Colon (tissue), 2 donors: ENCODE measurements at regions not wholly inside any gene's neighbourhood (a gene's known extent, or its start where the extent isn't known, plus 50 kb on each side); places are given as distances from the start of the nearest gene placed in this dataset.

Source experiments
- FAIRE-seq: peaks from 2 replicates; lab custom pipeline; 2012; peaks lifted over from hg19 to GRCh38; lab: Jason Lieb, UNC
- donor health status: control.
- donor health status: control.

DNA sequence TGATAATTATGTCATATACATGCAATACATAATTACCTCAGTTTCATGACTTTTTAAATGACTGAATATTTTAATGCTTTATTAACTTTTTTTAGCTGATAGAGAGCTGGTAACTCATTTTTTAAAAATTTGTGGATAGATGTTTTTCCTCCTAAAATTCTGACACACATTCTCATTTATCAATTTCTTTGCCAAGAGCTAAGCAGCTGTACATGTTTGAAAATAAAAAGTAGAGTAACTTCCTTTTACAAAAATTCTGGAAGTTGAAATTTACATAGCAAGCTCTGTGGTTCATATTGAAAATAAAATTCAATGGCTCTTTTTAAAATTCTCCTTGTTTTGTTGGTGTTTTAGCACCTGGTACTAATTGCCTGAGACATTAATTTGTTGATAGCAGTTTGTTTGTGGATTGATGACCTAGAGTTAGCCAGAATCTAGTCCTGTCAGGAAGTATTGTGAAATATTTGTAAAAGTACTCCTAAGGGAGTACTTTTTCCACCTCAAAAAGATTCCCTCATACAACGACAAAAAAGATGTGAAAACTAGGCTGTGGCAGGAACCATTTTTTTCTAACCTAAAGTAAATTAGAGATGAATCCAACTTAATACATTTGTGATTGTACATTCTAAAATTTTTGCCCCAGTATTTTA is 621.8 kb downstream of the BCKDHB start:
- no peak for FAIRE-seq

DNA sequence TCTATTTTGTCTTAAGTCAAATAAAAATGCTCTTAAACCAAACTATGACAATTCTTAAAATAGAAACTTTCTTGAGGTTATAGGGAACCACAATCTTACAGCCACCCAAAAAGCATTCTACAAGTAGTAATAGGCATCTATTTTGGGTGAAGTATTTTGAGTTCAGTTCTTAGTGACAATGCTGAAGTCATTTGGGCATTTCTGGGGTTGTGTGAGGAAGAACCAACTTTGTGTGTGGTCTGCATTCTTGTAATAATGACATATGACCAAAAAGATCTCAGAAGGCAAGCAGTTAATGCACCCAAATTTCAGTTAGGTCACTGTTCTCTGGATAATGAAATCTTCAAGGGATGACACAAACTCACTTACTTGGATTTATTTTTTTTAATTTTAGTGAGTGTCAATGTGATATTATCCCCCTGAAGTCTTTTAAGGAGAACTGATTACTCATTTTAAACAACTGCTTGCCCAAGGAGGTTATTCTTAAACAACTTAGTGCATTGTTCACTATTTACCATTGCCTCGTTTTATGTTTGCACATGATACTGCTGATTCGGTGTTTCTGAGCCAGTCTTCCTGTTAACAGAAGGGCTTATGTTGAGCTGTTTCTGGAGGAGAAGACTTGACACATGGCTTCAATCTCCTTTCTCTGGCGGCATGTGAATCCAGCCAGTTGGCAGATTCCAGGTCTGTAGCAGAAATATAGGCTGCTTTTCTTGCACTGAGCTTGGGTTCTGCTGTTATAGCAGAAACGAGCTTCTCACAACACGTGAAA is 618.9 kb downstream of the BCKDHB start:
- no peak for FAIRE-seq

DNA sequence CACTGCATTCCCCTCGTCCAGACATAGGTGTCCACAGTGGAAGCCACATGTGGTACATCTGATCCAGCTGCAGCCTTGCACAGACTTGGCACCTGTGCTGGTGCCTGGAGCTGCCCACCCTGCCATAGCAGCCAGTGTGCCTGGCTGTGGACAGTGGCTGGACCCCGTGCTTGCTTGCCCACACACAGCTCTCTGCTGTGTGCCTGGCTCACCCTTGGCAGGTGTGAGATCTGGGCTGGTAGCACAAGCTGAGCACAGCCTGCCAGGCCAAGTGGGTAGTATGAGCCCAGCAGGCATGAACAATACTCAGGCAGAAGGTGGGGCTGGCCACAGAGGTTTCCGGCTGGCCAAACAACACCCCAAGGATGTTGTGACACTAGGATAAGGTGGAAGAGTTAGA is 614.4 kb downstream of the BCKDHB start:
- no peak for FAIRE-seq

DNA sequence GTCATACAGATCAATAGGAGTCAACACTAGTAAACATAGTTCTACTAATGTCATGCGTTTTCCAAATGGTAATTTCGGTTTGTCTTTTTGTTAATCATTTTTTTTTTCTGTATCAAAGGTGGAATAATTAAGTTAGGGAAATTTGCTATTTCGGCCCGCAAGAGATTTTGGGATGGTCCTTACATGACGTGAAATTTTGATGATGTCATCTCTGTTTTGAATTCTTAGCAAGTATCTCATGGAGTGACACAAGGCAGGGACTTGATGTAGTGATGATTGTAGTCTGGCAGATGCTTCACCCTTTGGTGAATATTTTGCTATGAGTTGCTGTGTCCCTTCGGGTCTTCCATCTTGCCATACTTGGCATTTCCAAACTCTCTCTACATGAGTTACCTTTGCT is 608.0 kb downstream of the BCKDHB start:
- FAIRE-seq: no peak

DNA sequence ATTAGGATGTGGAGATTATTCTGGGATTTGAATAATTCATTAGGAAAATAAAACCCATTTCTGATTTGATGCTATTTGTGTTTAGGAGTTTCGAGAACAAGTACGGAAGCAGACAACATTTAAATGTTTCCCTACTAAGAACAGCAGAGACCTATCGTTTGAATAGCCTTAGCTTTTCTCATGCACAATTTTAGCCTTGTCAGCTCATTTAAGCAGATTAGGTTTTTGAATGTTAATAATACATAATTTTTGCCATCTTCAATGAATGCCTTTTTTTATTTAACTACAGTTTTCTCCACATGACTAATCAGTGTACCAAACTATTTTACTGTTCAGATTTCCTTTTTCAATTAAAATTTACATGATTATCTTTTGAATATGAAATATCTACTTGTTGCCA is 592.0 kb downstream of the BCKDHB start:
- FAIRE-seq: no peak

DNA sequence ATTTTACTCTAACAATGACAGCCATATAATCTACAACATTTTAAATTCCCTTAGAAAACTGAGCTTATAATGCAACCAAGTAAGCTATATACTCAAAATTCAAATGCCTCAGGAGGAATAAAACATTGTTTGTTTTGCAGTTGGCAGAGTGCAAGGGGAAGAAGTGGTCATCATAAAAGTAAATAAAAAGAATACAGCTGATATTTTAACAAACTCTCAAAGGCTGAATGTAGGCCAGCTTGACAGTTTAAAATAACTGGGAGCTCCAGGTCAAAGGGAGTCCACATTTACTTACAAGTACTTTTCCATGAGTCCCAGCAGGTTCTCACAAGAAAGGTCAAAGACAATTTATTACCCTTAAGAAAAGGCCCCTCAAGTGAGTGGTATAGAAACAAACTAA is 589.8 kb downstream of the BCKDHB start:
- FAIRE-seq: no peak

DNA sequence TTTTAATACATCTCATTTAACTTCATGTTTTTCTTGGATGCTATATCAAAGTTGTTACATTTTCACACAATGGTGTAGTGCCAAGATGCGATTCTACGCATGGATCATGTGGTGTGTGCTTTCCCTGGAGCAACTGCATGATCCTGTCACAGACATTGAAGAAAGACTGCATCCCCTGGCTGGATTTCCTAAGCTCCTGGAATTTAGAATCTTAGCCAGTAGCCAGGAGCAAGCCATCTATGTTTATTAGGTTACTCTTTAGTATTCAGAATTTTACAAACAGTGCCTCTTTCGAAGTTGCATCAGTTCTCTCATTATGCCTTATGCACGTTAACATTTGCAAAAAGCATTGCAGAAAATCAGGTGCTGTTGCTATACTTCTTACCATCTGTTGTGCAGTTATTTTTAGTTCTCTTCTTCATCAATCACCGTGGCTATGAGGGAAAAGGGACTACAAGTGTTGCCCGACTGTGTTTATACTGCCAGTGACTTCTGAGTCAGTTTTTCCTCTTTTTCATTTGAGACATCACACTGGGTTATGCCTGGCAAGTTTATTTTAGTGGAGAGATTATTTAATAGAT is 584.2 kb downstream of the BCKDHB start:
- FAIRE-seq: no peak

DNA sequence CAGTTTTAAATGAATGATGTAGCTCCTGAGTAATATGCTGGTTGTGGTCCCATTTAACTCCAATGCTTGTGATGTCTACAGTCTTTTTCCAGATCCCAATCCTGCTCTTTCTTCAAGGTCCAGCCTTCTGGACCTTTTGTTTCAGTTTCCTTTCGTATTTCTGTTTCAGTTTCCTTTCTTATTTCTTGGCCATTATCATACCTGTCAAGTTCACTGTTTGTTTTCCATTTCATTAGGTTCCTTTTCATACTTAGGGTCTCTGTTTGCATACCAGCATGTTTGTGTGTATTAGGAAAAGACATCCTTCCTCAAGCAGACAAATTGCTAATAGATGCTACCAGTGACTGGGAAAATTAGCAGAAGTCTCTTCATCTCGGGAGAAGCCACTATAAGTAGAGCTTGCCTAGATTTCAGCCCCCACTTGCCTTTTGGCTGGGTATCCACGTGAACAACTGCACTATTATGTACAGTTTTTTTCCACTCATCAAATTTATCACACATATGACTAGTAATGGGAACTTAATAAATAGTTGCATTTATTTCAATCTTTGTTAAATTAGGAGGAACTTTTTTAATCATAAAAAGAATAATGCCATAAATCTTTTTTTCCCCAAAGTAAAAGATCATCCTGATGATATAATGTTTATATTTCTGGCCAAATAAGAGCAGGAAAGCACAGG is 583.4 kb downstream of the BCKDHB start:
- FAIRE-seq: no peak

DNA sequence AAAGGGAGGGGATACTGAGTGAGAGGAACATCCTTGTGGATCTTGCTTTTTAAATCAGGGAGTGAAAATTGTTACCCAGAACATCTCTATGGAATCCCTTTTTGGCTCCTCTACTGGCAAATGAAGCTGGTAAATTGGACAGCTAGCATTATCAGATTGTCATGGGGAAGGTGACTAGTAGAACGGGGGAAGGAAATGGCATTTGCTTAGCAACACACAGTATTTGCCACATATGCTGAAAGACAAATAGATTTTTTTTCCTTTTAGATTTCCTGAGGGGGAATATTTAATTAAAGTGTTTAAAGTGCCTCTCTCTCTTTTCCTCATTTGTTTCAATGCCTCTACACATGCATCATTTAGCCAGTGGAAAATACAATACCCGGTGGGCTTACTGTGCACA is 573.5 kb downstream of the BCKDHB start:
- FAIRE-seq: no peak

DNA sequence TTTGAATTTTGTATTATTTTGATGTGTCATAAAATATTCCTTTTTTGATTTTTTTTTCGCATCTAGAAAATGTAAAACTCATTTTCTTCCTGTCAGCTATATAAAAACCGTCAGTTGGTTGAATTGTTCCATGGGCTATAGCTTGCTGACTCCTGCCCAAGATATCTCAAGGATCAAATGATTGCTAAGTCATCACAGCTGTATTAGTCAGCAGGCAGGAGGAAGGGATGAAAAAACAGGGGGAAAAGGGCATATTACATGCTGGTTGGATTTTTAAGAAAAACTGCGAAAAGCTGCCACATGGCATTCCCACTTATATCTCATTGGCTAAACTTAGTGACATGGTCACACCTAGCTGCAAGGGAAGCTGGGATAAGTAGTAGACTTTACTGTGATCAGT is 569.9 kb downstream of the BCKDHB start:
- FAIRE-seq: no peak

DNA sequence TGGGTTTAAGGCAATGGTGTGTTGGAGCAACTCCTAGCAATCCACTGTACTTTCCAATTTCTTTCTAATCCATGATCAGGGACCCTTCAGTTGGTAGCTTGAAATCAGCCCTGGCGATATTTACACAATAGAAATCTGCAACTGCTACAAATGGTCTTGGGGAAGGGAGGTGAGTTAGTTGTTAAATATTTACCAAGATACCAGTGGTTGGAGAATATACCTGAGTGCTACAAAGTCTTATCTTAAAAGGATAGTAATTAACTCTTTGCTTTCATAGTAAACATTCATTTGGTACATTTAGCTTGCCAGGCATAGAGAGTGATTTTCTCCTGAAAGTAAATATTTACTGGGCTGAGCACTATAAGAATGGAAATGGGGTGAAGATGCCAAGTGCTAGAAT is 568.2 kb downstream of the BCKDHB start:
- FAIRE-seq: no peak

DNA sequence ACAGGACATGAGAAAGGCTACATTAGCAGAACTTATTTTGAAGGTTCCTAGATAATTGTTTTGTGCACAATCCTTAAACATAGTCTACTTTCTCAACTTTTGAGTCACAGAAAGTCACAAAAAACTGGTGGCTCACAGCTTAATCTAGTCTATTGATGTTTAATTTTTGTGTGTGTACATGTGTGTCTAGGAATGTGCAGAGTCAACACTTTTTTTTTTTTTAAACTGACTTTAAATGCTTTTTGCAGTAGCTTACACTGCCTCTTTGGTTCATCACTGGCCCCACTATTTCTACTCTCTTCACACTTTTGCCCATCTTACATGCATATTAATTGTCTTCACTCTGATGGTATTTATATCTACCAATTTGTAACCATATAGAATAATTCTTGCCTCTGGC is 566.9 kb downstream of the BCKDHB start:
- FAIRE-seq: no peak

DNA sequence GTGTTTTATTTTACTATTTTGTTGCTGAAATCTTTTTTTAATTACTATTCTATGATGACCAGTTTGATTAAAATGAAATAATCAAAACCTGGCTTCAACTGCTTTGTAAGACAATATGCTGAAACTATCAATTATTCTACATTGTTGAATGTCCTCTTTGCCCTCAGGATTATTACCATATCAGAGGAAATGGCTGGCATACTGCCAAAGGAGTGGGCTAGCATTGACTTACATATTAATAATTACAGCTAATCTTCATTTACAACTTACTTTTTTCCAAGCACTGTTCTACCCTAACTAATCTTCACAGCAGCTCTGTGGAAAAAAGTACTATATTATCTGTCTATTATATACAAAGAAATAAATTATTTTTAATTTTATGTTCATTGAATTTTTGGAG is 560.5 kb downstream of the BCKDHB start:
- no peak for FAIRE-seq

DNA sequence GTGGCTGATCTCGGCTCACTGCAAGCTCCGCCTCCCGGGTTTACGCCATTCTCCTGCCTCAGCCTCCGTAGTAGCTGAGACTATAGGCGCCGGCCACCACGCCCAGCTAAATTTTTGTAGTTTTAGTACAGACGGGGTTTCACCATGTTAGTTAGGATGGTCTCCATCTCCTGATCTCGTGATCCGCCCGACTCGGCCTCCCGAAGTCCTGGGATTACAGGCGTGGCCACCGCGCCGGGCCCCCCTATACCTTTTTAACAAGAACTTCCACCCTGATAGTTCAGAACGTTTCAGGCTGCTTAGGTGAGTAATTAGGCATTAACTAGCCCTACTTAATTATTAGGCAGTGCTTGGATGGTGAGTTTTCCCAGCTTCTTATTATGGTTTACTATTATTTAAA is 552.5 kb downstream of the BCKDHB start:
- FAIRE-seq: no peak

DNA sequence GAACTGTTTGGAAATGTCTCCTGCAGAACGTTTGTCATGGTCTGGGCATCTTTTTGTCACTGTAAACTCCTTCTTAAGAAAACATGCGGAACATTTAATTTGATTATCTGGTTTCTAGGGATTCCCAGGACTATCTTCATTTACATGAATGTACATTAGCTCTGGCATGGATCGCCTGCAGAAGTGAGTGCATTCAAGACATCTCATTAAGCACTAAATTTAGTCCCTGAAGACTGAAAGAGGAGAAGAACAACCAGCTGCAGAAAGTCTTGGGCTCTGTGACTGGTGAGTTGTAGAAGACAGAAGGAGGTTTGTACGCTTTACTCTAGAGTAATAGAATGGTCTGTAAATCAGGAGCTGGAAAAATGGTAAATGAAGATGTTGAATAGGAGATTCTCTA is 540.7 kb downstream of the BCKDHB start:
- FAIRE-seq: no peak

DNA sequence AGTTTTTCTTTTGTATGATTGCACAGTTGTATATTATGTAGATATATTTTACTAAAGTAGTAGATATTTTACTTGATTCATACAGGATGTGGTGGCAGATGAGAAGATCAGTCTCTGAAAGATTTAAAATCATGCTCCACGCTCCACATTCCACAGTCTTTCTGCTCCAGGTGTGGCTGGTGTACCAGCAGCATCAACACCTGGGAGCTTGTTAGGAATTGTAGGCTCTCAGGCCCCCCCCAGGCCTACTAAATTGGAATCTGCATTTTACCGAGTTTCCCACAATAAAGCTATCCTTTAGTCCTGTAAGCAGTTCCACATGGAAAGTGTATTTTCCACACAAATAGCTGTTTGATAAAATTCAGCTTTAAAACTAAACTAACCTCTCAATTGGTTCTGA is 537.4 kb downstream of the BCKDHB start:
- FAIRE-seq: no peak

DNA sequence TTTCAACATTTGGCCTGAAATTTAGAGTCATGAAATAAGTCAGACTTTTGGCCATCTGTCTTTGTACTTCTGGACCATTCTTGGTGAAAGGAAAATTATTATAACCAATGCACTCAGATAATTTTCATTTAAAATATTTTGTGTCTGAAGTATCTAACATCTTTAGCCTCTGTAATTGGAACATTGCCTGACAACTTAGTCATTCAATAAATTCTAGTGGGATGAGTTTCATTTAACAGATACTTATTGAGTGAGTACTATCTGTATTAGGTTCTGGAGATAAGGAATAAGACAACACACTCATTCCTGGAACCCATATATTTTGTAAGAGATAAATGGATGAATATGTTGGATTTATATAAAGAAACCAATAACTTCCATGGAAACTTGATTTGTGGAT is 536.0 kb downstream of the BCKDHB start:
- FAIRE-seq: no peak

DNA sequence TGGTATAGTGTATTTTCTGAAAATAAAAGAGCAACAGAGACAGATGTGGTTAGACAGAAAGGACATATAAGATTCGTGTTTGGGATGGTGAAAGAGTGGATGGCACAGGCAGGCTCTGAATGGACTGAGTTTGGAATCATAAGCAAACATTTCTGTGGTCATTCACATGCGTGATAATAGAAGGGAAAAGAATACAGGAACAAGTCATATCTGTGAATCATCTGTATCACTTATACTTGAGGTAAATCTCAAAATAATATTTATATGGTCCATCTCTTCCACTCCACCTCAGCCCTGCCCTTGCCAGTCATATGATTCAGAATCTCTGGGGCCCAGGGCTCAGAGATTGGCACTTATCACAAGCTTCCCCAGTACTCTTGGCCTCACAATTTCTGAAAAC is 535.1 kb downstream of the BCKDHB start:
- FAIRE-seq: no peak

DNA sequence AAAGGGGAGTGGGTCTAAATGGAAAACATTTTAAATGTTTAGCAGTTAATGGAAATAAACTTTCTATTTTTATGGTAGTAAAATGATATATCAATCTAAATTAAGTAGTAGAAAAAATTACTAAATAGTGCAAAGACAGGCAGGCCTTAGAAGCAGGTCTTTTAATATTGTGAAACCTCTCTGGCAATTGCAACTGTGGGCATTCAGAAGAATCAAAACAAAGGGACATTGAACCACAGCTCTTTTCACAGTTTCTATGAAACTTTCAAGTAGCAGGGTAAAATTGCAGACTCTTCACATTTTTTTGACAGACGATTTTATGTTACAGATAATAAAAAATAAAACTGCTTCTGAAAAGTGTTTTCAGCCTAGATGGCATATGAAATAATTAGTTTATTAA is 533.7 kb downstream of the BCKDHB start:
- FAIRE-seq: no peak

DNA sequence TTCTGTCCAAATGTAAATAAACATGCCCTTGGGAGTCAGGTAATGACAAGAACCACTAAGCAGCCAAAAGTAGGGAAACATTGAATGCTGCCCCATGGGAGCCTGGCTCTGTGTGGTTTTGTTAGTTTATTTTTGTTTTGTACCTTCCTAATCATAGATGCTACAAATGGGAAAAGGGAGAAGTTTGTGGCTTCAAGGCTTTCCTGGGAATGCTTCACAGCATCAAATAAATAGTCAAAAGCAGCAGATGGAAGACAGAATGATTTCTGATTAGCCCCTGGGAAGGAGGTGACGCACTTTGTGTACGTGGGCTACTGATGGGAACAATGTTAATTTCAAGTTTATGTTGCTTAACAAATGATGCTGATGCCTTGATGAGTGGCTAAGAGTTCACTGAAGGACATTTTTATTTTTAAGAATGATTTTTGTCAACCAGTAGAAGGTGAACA is 532.7 kb downstream of the BCKDHB start:
- FAIRE-seq: no peak

DNA sequence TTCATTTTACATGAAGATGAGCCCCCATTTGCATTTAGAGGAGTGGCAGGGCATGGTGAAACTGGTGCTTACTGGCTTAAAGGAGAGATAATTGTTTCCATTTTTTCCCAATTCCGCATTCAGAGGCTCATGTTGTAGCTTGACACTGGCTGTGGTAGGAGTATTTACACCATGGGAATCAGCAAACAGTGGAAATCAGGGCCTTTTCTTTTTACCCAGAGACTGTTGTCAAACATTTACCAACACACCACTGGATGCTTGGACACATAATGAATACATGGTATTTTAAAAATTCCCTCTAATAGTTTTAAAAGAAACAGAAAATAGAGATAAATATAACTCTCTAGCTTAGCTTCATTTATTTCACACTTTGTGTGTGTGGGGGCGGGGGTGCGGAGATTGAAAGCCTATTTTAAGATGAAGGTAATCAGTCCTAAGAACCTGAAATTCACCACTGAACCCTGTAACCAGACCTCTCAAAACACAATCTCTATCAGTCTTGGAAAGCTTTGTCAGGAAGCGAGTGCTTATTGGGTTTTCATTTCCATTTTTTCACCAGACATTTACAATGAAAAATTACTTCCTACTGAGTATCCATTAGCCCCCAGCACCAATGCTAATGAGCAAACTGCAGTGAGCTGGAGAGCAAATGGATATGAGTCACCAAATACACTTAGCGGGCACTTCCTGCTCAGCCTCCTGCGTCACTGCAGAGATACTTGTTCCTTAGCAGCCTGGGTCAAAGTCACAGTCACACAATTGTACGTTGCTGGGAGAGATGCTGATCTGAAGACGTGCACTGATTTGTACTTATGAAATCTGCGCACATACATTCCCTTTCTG is 532.0 kb downstream of the BCKDHB start:
- no peak for FAIRE-seq

DNA sequence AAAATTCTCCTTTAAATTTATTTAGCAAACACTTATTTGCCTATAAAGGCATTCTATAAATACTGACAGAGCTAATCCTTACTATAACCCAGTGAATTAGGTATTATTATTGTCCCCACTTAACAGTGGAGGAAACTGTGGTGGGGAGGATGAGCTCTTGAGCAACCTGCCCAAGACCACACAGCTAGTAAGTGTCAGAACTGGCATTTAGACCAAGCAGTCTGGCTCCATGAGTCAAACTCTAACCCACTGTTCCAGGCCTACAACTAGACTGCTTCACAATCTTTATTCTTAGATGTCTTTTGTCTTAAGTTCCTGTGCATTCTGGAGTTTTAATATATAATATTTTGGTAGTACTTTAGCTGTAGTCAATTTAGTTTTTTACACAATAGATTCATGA is 530.8 kb downstream of the BCKDHB start:
- no peak for FAIRE-seq
